ENCODE measurements at regions not wholly inside any gene's neighbourhood (a gene's known extent, or its start where the extent isn't known, plus 50 kb on each side); places are given as distances from the start of the nearest gene placed in this dataset.

DNA sequence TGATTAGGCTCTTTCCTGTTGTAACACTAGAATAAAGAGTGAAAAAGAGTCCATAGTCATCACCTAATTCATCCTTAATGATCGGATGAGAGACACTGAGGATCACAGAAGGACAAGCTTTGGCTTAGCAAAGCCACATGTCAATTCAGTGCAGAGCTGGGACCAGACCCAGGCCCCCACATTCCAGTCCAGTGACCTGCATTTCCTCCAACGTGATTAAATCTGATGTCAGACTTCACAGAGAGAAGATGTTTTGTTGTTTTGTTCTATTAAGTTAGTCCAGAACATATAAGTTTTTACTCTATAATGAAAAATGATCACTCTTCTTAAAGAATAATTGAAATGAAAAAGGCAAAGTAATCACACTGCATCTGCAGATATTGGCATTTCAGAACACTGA lies 377.9 kb upstream of the PAPPA start:
- Histone ChIP-seq H3K27me3 (no peaks in the 10 kb centered on the region), H3K27ac (no peak overlapping the region), H3K4me3 (no peak overlapping the region), H3K4me1 (no peaks in the 10 kb centered on the region), H3K36me3 (no peaks in the 10 kb centered on the region), H3K9me3 (no peaks in the 10 kb centered on the region)
- 33 to 43% methylated on average over 2 of the region's 2 CpGs for WGBS, 2 donors
- FAIRE-seq (no peak), DNase-seq (no peak), ATAC-seq (no peak)
- intact Hi-C loops (cut with DNase I): no loop called here
- TF ChIP-seq, protein P1, sequence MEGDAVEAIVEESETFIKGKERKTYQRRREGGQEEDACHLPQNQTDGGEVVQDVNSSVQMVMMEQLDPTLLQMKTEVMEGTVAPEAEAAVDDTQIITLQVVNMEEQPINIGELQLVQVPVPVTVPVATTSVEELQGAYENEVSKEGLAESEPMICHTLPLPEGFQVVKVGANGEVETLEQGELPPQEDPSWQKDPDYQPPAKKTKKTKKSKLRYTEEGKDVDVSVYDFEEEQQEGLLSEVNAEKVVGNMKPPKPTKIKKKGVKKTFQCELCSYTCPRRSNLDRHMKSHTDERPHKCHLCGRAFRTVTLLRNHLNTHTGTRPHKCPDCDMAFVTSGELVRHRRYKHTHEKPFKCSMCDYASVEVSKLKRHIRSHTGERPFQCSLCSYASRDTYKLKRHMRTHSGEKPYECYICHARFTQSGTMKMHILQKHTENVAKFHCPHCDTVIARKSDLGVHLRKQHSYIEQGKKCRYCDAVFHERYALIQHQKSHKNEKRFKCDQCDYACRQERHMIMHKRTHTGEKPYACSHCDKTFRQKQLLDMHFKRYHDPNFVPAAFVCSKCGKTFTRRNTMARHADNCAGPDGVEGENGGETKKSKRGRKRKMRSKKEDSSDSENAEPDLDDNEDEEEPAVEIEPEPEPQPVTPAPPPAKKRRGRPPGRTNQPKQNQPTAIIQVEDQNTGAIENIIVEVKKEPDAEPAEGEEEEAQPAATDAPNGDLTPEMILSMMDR (IDR thresholded peaks at IDR 0.05): no peak

DNA sequence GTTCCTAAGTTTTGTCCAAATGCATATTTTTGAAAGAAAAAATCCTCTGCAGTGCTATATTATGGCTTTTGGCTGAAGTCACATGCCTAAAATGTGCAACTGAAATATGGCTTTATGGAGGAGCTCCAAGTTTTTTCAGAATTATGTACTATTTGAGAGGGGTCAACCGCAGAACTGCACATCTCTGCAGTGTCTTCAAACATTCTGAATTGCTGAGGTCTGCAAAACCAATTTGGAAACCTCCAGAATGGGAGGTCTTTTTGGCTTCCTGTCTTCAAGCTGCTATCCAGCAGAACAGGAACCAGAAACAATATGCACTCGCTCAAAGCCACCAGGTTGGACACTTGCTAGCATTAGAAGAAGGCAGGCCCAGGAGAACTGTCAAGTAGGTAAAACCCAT lies 376.0 kb upstream of the PAPPA start:
- DNase-seq (no peak), FAIRE-seq (no peak), ATAC-seq (no peak)
- H3K9me3 ChIP-seq: no peaks in the 10 kb centered on the region
- TF ChIP-seq, protein P1 (IDR thresholded peaks at IDR 0.05): no peak
- H3K4me3 ChIP-seq: no peak overlapping the region
- WGBS, 2 donors: 73 to 79% methylated on average over 2 of the region's 2 CpGs
- H3K27ac ChIP-seq: no peak overlapping the region
- H3K36me3 ChIP-seq: no peaks in the 10 kb centered on the region
- no peaks in the 10 kb centered on the region for H3K4me1 ChIP-seq
- H3K27me3 ChIP-seq: no peaks in the 10 kb centered on the region
- intact Hi-C loops (cut with DNase I): no loop called here

DNA sequence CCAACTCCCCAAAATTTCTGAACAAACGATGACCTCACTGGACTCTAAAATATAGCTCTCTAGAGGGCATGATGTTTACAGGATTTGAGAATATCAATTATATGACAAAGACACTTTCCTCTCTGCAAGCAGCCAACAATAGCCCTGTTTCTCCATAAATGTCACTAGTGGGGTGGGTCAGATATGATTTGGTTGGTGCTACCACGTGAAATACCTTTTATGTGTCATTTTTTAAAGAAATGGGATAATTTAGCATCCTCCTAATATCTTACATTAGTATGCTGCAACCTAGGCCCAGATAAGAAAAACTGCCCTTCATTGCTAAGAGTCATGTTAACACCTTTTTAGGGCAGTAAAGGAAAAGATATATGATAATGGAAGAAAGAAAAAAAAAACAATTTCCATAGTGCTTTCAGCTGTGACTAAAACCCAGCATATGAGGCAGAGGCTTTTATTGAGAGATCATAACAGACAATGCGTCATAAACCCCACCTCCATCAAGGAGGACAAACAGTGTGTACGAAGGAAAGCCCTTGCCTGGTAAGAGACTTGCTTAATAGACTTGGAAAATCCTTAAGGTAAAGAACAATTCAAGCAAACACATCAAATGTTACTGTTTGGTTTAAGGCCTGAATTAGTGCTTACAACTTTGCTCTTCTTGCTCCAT lies 372.4 kb upstream of the PAPPA start:
- Histone ChIP-seq H3K27ac (no peak overlapping the region), H3K4me1 (no peaks in the 10 kb centered on the region), H3K27me3 (no peaks in the 10 kb centered on the region), H3K4me3 (no peak overlapping the region), H3K9me3 (no peaks in the 10 kb centered on the region), H3K36me3 (no peaks in the 10 kb centered on the region)
- TF ChIP-seq, protein P1 (IDR thresholded peaks at IDR 0.05): no peak
- WGBS, 2 donors: 44 to 56% methylated on average over 4 of the region's 4 CpGs
- no peak for ATAC-seq
- no peak for DNase-seq
- no peak for FAIRE-seq
- intact Hi-C loops (cut with DNase I): no loop called here

DNA sequence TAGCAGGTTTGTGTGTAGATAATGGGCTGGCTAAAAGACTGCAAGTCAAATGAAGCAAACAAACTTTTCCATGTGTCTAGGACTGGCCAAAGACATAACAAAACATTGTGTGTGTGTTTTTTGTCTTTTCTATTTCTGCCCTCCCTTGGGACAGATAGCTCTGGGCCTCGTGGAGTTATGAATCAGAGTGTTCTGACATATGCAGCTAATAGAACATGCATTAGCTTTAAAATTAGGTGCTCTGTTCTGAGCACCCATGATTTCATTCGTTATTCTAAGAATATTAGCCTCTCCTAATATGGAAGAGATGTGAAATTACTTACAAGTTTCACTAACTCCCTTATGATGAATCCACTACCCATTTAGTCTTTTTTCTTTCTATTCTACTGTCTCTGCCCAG lies 367.3 kb upstream of the PAPPA start:
- Histone ChIP-seq H3K9me3 (no peaks in the 10 kb centered on the region), H3K4me3 (no peak overlapping the region), H3K4me1 (no peaks in the 10 kb centered on the region), H3K27me3 (no peaks in the 10 kb centered on the region), H3K27ac (no peak overlapping the region), H3K36me3 (no peaks in the 10 kb centered on the region)
- no peak for FAIRE-seq
- ATAC-seq: no peak
- TF ChIP-seq, protein P1 (IDR thresholded peaks at IDR 0.05): no peak
- no peak for DNase-seq
- 31 to 39% methylated on average over 2 of the region's 2 CpGs for WGBS, 2 donors
- intact Hi-C loops (cut with DNase I): no loop called here

DNA sequence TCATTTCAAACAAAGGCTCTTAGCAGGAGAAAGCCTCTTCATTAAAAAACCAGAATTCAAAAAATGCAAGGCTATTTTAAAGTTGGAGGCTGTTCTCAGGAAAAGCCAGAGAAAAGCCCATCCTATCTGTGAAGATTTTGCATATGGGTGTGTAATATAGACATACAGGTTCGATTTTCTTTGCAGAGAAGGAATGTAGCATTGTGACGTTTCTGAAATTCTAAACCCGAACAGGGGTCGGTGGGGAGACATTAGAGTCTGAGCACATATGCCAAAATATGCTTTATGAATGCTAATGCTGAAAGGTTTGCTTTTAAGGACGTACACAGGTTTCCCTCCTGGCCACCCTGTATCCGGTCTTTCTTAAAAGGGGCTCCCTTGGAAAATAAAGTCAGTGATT lies 363.1 kb upstream of the PAPPA start:
- no peaks in the 10 kb centered on the region for H3K27me3 ChIP-seq
- 48 to 63% methylated on average over 6 of the region's 6 CpGs for WGBS, 2 donors
- H3K27ac ChIP-seq: no peak overlapping the region
- FAIRE-seq (no peak), ATAC-seq (no peak), DNase-seq (no peak)
- no peaks in the 10 kb centered on the region for H3K36me3 ChIP-seq
- TF ChIP-seq, protein P1 (IDR thresholded peaks at IDR 0.05): no peak
- no peaks in the 10 kb centered on the region for H3K4me1 ChIP-seq
- intact Hi-C loops (cut with DNase I): no loop called here
- no peak overlapping the region for H3K4me3 ChIP-seq
- no peaks in the 10 kb centered on the region for H3K9me3 ChIP-seq
